ENCODE measurements at regions not wholly inside any gene's neighbourhood (a gene's known extent, or its start where the extent isn't known, plus 50 kb on each side); places are given as distances from the start of the nearest gene placed in this dataset.

GRCh38 chr7:18434171-18434570 is 61.4 kb upstream of the HDAC9 start:
- 41% methylated on average over 6 of the region's 6 CpGs for WGBS (ENCODE audit: insufficient coverage, insufficient replicate concordance, low lambda C conversion rate, missing lambda C conversion rate)
- CTCF ChIA-PET: no interaction called here
- SMC1A ChIA-PET (ENCODE audit: uncharacterized antibody, unreplicated experiment): interaction anchor here (1.5 kb wide), 1 partner anchor 141 kb away, joined by 3 read pairs; no protein-coding TSS in a partner anchor
- no peak overlapping the region for H3K9ac ChIP-seq (ENCODE audit: control insufficient read depth, insufficient read depth, low read length)
- POLR2A ChIA-PET: no interaction called here
- no peak overlapping the region for H2AFZ ChIP-seq (ENCODE audit: control insufficient read depth, low read depth, low read length)
- RAD21 ChIA-PET (ENCODE audit: unreplicated experiment): no interaction called here
- peak; percentile 31 for FAIRE-seq
- H3K4me1 ChIP-seq (ENCODE audit: control insufficient read depth, insufficient read depth, low read length): no peaks in the 10 kb centered on the region
- intact Hi-C loops (cut with micrococcal nuclease; ENCODE audit: unreplicated experiment): no loop called here
- no peaks in the 10 kb centered on the region for H3K9me3 ChIP-seq (replicated peaks; ENCODE audit: control insufficient read depth, insufficient read depth, low read length)
- no peak overlapping the region for H3K27ac ChIP-seq (ENCODE audit: control insufficient read depth, insufficient read depth)
- H4K20me1 ChIP-seq (ENCODE audit: control insufficient read depth, insufficient read depth): no peaks in the 10 kb centered on the region
- DNase-seq (ENCODE audit: low read depth, low spot score): no peak
- TF ChIP-seq NR2C2 (IDR thresholded peaks at IDR 0.05; ENCODE audit: borderline replicate concordance, control insufficient read depth, insufficient read length, low read depth) (no peak), SIX5 (IDR thresholded peaks at IDR 0.05; ENCODE audit: low read depth, low read length, severe bottlenecking) (no peak), IRF5 (IDR thresholded peaks at IDR 0.05; ENCODE audit: borderline replicate concordance) (no peak), MYC (IDR thresholded peaks at IDR 0.05; ENCODE audit: insufficient read depth, insufficient read length, insufficient replicate concordance, low read length, severe bottlenecking) (no peak), IKZF1 (conservative IDR thresholded peaks at IDR 0.05) (no peak), CBFB (IDR thresholded peaks at IDR 0.05; ENCODE audit: low read depth) (no peak), RFX5 (IDR thresholded peaks at IDR 0.05; ENCODE audit: low read depth, low read length) (no peak), EED (IDR thresholded peaks at IDR 0.05; ENCODE audit: low read depth) (no peak), ELK1 (IDR thresholded peaks at IDR 0.05; ENCODE audit: low read depth, low read length) (no peak), ESRRA (IDR thresholded peaks at IDR 0.05; ENCODE audit: low read length) (no peak), NR2F1 (conservative IDR thresholded peaks at IDR 0.05) (no peak), ZZZ3 (IDR thresholded peaks at IDR 0.05; ENCODE audit: control insufficient read depth, insufficient read length, low read depth) (no peak), STAT1 (conservative IDR thresholded peaks at IDR 0.05) (no peak), STAT3 (IDR thresholded peaks at IDR 0.05; ENCODE audit: low read depth, low read length) (no peak), NFYB (IDR thresholded peaks at IDR 0.05; ENCODE audit: insufficient read depth, low read depth, low read length) (no peak), CEBPZ (IDR thresholded peaks at IDR 0.05; ENCODE audit: low read depth, low read length) (no peak), NFYA (IDR thresholded peaks at IDR 0.05; ENCODE audit: borderline replicate concordance, low read depth, low read length) (no peak)
- BruUV-seq (replicated peaks): no TSS peak
- H3K4me3 ChIP-seq: no peak overlapping the region
- no peak overlapping the region for H3K4me2 ChIP-seq (ENCODE audit: control insufficient read depth, insufficient read depth)
- no peaks in the 10 kb centered on the region for H3K79me2 ChIP-seq (ENCODE audit: control insufficient read depth, insufficient read depth, low read length)
- H3K27me3 ChIP-seq (replicated peaks in 1 of 2; ENCODE audit: control insufficient read depth in 2 of 2, insufficient read depth in 2 of 2, low read length in 1 of 2): no peaks in the 10 kb centered on the region
- no peak for ATAC-seq
- no peaks in the 10 kb centered on the region for H3K36me3 ChIP-seq (ENCODE audit: control insufficient read depth in 2 of 2, insufficient read depth in 2 of 2, low read length in 1 of 2)
- in situ Hi-C loops (cut with MboI): no loop called here
